ENCODE measurements at regions not wholly inside any gene's neighbourhood (a gene's known extent, or its start where the extent isn't known, plus 50 kb on each side); places are given as distances from the start of the nearest gene placed in this dataset.
A peak's percentile ranks its signal among the peaks of the same experiment; 100 is the strongest.

GRCh38 chr1:195415584-195415983 is 1192.7 kb downstream of the KCNT2 start:
- Mint-ChIP-seq H3K27ac (no peak overlapping the region), H3K4me1 (no peaks in the 10 kb centered on the region), H3K9me3 (peaks cover 3 to 54% (median 21%) of the 10 kb centered on the region in 6 donors), H3K4me3 (no peak overlapping the region), H3K27me3 (ENCODE audit: low read depth in 3 of 3) (peaks cover 0 to 2% (median 0%) of the 10 kb centered on the region in 3 donors), H3K36me3 (peaks cover 0 to 3% (median 3%) of the 10 kb centered on the region in 3 donors)
- DNase-seq: no peak

- Mint-ChIP-seq H3K4me3 (no peak overlapping the region), H3K27me3 (ENCODE audit: low read depth in 3 of 3) (peaks cover 0 to 1% (median 0%) of the 10 kb centered on the region in 3 donors), H3K36me3 (peaks cover 3% of the 10 kb centered on the region in 3 donors), H3K27ac (no peak overlapping the region), H3K9me3 (peaks cover 18 to 54% (median 30%) of the 10 kb centered on the region in 6 donors), H3K4me1 (no peaks in the 10 kb centered on the region)
- no peak for DNase-seq
Measured at GRCh38 chr1:195394567-195394966, 1213.7 kb downstream of the KCNT2 start.

- Mint-ChIP-seq H3K9me3 (peaks cover 4 to 21% (median 9%) of the 10 kb centered on the region in 6 donors), H3K4me3 (no peak overlapping the region), H3K36me3 (no peaks in the 10 kb centered on the region), H3K4me1 (no peaks in the 10 kb centered on the region), H3K27me3 (ENCODE audit: low read depth in 3 of 3) (no peaks in the 10 kb centered on the region), H3K27ac (no peak overlapping the region)
- no peak for DNase-seq
Measured at GRCh38 chr1:195376190-195376589, 1232.0 kb downstream of the KCNT2 start.

GRCh38 chr1:195373856-195374255 is 1234.4 kb downstream of the KCNT2 start:
- no peak for DNase-seq
- peaks cover 7 to 29% (median 15%) of the 10 kb centered on the region in 6 donors for H3K9me3 Mint-ChIP-seq
- no peaks in the 10 kb centered on the region for H3K27me3 Mint-ChIP-seq (ENCODE audit: low read depth in 3 of 3)

GRCh38 chr1:195345149-195345548 is 1263.1 kb downstream of the KCNT2 start:
- H3K27ac Mint-ChIP-seq: no peak overlapping the region
- no peak for DNase-seq
- H3K27me3 Mint-ChIP-seq (ENCODE audit: low read depth in 3 of 3): peaks cover 0 to 2% (median 0%) of the 10 kb centered on the region in 3 donors
- H3K9me3 Mint-ChIP-seq: peaks cover 4 to 24% (median 17%) of the 10 kb centered on the region in 6 donors
- H3K4me1 Mint-ChIP-seq: no peaks in the 10 kb centered on the region
- H3K4me3 Mint-ChIP-seq: no peak overlapping the region
- no peaks in the 10 kb centered on the region for H3K36me3 Mint-ChIP-seq

More at GRCh38 chr1:195373856-195374255, 1234.4 kb downstream of the KCNT2 start:
- Mint-ChIP-seq H3K27ac (no peak overlapping the region), H3K36me3 (no peaks in the 10 kb centered on the region), H3K4me1 (no peaks in the 10 kb centered on the region), H3K4me3 (no peak overlapping the region)

- Mint-ChIP-seq H3K27ac (peak overlapping the region in 1 of 6 donors; percentile 62), H3K27me3 (ENCODE audit: low read depth in 3 of 3) (peaks cover 0 to 2% (median 0%) of the 10 kb centered on the region in 3 donors), H3K36me3 (no peaks in the 10 kb centered on the region), H3K4me1 (no peaks in the 10 kb centered on the region), H3K4me3 (no peak overlapping the region), H3K9me3 (peaks cover 2 to 33% (median 22%) of the 10 kb centered on the region in 6 donors)
- DNase-seq: no peak
Measured at GRCh38 chr1:195337646-195338045, 1270.6 kb downstream of the KCNT2 start.

- H3K4me3 Mint-ChIP-seq: no peak overlapping the region
- no peak overlapping the region for H3K27ac Mint-ChIP-seq
Measured at GRCh38 chr1:195336812-195337211, 1271.4 kb downstream of the KCNT2 start.

GRCh38 chr1:195335541-195335940 is 1272.7 kb downstream of the KCNT2 start:
- H3K4me1 Mint-ChIP-seq: no peaks in the 10 kb centered on the region
- peaks cover 2 to 45% (median 24%) of the 10 kb centered on the region in 6 donors for H3K9me3 Mint-ChIP-seq
- peaks cover 0 to 1% (median 0%) of the 10 kb centered on the region in 3 donors for H3K27me3 Mint-ChIP-seq (ENCODE audit: low read depth in 3 of 3)
- H3K4me3 Mint-ChIP-seq: no peak overlapping the region
- H3K27ac Mint-ChIP-seq: no peak overlapping the region
- H3K36me3 Mint-ChIP-seq: peaks cover 0 to 2% (median 0%) of the 10 kb centered on the region in 3 donors
- DNase-seq: no peak

More at GRCh38 chr1:195336812-195337211, 1271.4 kb downstream of the KCNT2 start:
- Mint-ChIP-seq H3K27me3 (ENCODE audit: low read depth in 3 of 3) (peaks cover 0 to 2% (median 0%) of the 10 kb centered on the region in 3 donors), H3K36me3 (no peaks in the 10 kb centered on the region), H3K4me1 (no peaks in the 10 kb centered on the region), H3K9me3 (peaks cover 2 to 35% (median 23%) of the 10 kb centered on the region in 6 donors)
- DNase-seq: no peak

- no peaks in the 10 kb centered on the region for H3K27me3 Mint-ChIP-seq (ENCODE audit: low read depth in 3 of 3)
- H3K4me1 Mint-ChIP-seq: no peaks in the 10 kb centered on the region
- H3K36me3 Mint-ChIP-seq: peaks cover 0 to 5% (median 2%) of the 10 kb centered on the region in 3 donors
- no peak overlapping the region for H3K4me3 Mint-ChIP-seq
- peaks cover 9 to 43% (median 27%) of the 10 kb centered on the region in 6 donors for H3K9me3 Mint-ChIP-seq
- no peak overlapping the region for H3K27ac Mint-ChIP-seq
- no peak for DNase-seq
Measured at GRCh38 chr1:195332102-195332501, 1276.1 kb downstream of the KCNT2 start.

GRCh38 chr1:195328681-195329080 is 1279.6 kb downstream of the KCNT2 start:
- H3K36me3 Mint-ChIP-seq: peaks cover 0 to 5% (median 2%) of the 10 kb centered on the region in 3 donors
- H3K4me1 Mint-ChIP-seq: no peaks in the 10 kb centered on the region
- no peaks in the 10 kb centered on the region for H3K27me3 Mint-ChIP-seq (ENCODE audit: low read depth in 3 of 3)
- H3K27ac Mint-ChIP-seq: no peak overlapping the region
- peaks cover 11 to 56% (median 28%) of the 10 kb centered on the region in 6 donors for H3K9me3 Mint-ChIP-seq
- DNase-seq: no peak
- no peak overlapping the region for H3K4me3 Mint-ChIP-seq

- Mint-ChIP-seq H3K9me3 (peaks cover 11 to 62% (median 29%) of the 10 kb centered on the region in 6 donors), H3K4me3 (no peak overlapping the region), H3K27ac (no peak overlapping the region), H3K27me3 (ENCODE audit: low read depth in 3 of 3) (no peaks in the 10 kb centered on the region), H3K4me1 (no peaks in the 10 kb centered on the region), H3K36me3 (peaks cover 0 to 5% (median 2%) of the 10 kb centered on the region in 3 donors)
- DNase-seq: no peak
Measured at GRCh38 chr1:195328102-195328501, 1280.1 kb downstream of the KCNT2 start.

- peaks cover 0 to 5% (median 2%) of the 10 kb centered on the region in 3 donors for H3K36me3 Mint-ChIP-seq
- H3K27ac Mint-ChIP-seq: no peak overlapping the region
- DNase-seq: no peak
- peaks cover 17 to 69% (median 33%) of the 10 kb centered on the region in 6 donors for H3K9me3 Mint-ChIP-seq
- no peaks in the 10 kb centered on the region for H3K4me1 Mint-ChIP-seq
- no peaks in the 10 kb centered on the region for H3K27me3 Mint-ChIP-seq (ENCODE audit: low read depth in 3 of 3)
- no peak overlapping the region for H3K4me3 Mint-ChIP-seq
Measured at GRCh38 chr1:195327361-195327760, 1280.9 kb downstream of the KCNT2 start.

GRCh38 chr1:195326325-195326724 is 1281.9 kb downstream of the KCNT2 start:
- H3K27ac Mint-ChIP-seq: no peak overlapping the region

GRCh38 chr1:195325181-195325580 is 1283.1 kb downstream of the KCNT2 start:
- Mint-ChIP-seq H3K36me3 (peaks cover 0 to 5% (median 0%) of the 10 kb centered on the region in 3 donors), H3K4me3 (no peak overlapping the region), H3K9me3 (peaks cover 24 to 67% (median 35%) of the 10 kb centered on the region in 6 donors), H3K27me3 (ENCODE audit: low read depth in 3 of 3) (no peaks in the 10 kb centered on the region), H3K27ac (no peak overlapping the region), H3K4me1 (no peaks in the 10 kb centered on the region)
- no peak for DNase-seq

More at GRCh38 chr1:195326325-195326724, 1281.9 kb downstream of the KCNT2 start:
- Mint-ChIP-seq H3K4me1 (no peaks in the 10 kb centered on the region), H3K36me3 (peaks cover 0 to 5% (median 0%) of the 10 kb centered on the region in 3 donors), H3K4me3 (no peak overlapping the region), H3K9me3 (peaks cover 19 to 67% (median 32%) of the 10 kb centered on the region in 6 donors), H3K27me3 (ENCODE audit: low read depth in 3 of 3) (no peaks in the 10 kb centered on the region)
- DNase-seq: no peak

GRCh38 chr1:195306281-195306680 is 1302.0 kb downstream of the KCNT2 start:
- H3K9me3 Mint-ChIP-seq: peaks cover 10 to 34% (median 22%) of the 10 kb centered on the region in 6 donors
- H3K36me3 Mint-ChIP-seq: no peaks in the 10 kb centered on the region
- H3K4me1 Mint-ChIP-seq: no peaks in the 10 kb centered on the region
- H3K27ac Mint-ChIP-seq: no peak overlapping the region
- DNase-seq: no peak
- H3K4me3 Mint-ChIP-seq: no peak overlapping the region
- H3K27me3 Mint-ChIP-seq (ENCODE audit: low read depth in 3 of 3): no peaks in the 10 kb centered on the region
